HCT116 (cell line): ENCODE measurements at regions not wholly inside any gene's neighbourhood (a gene's known extent, or its start where the extent isn't known, plus 50 kb on each side); places are given as distances from the start of the nearest gene placed in this dataset.

Experiments
- ATAC-seq: fragments of 200-7000 bp; cut with Tn5 transposase; 2 replicates; pipeline ENCODE4 v1.9.1; 2020; ENCODE audit warnings: mild to moderate bottlenecking, moderate library complexity
- BruUV-seq: library from RNA; stranded (reverse); fragments of 400-500 nt; replicated peaks from 2 replicates; lab custom pipeline; 2021; lab: Mats Ljungman, UMichigan
- CTCF ChIA-PET: fragments of 300-600 bp; sonication (Branson Sonifier 250); formaldehyde crosslinking; loops from one replicate; lab custom pipeline; 2021; ENCODE audit warnings: antibody characterized with exemption; lab: Charles Lee
- POLR2A ChIA-PET: fragments of 300-600, 350-600 bp; sonication (Branson Sonifier 250); formaldehyde crosslinking; loops from one replicate; lab custom pipeline; 2021; ENCODE audit warnings: antibody characterized with exemption; lab: Charles Lee
- RAD21 ChIA-PET, 2 experiments: fragments of 300-600 bp; sonication (Branson Sonifier 250); formaldehyde crosslinking; loops; one replicate each; lab custom pipeline; 2023; ENCODE audit warnings: low total read pairs in 2 of 2; ENCODE audit not compliant: uncharacterized antibody in 2 of 2, unreplicated experiment in 2 of 2, low non-redundant PET in 1 of 2; lab: Charles Lee
- DNase-seq: peaks from one replicate; pipeline ENCODE4 v3.0.0-alpha.2; 2010; ENCODE audit warnings: low read depth, low spot score
- H2AFZ ChIP-seq: fragments of 200-600 bp; shearing (Covaris generic), sonication (generic); 2 replicates; pipeline ENCODE4 v1.6.1; 2017; ENCODE audit warnings: low read depth, mixed run types, mixed read lengths, antibody characterized with exemption, low read length; ENCODE audit not compliant: poor library complexity, severe bottlenecking
- H3K27ac ChIP-seq: 2 replicates; pipeline ENCODE4 v1.5.1; 2012; ENCODE audit warnings: low read depth, low read length
- H3K27me3 ChIP-seq: fragments of 200-600 bp; sonication (generic); 2 replicates; pipeline ENCODE4 v1.6.1; 2016; ENCODE audit warnings: mixed run types, low read length, mixed read lengths; ENCODE audit not compliant: insufficient read depth
- H3K36me3 ChIP-seq, 2 experiments: fragments of 200-500 bp in 1 of 2; fragments of 200-600 bp in 1 of 2; sonication (Bioruptor generic) in 1 of 2; sonication (generic) in 1 of 2; 2 replicates each; pipeline versions ENCODE4 v1.5.1 to v1.6.1; 2014 to 2016; ENCODE audit warnings: low read length in 2 of 2, inconsistent platforms in 1 of 2, mixed read lengths in 1 of 2, mixed run types in 1 of 2; ENCODE audit not compliant: insufficient read depth in 2 of 2, control insufficient read depth in 1 of 2
- H3K4me1 ChIP-seq, 2 experiments: fragments of 200-600 bp in 1 of 2; sonication (generic) in 1 of 2; 2 replicates each; pipeline versions ENCODE4 v1.5.1 to v1.6.1; 2012 to 2017; ENCODE audit warnings: low read length in 2 of 2, inconsistent platforms in 1 of 2, mild to moderate bottlenecking in 1 of 2, mixed read lengths in 1 of 2, mixed run types in 1 of 2, moderate library complexity in 1 of 2; ENCODE audit not compliant: insufficient read depth in 2 of 2, control insufficient read depth in 1 of 2
- H3K4me2 ChIP-seq: fragments of 200-600 bp; sonication (generic); 2 replicates; pipeline ENCODE4 v1.6.1; 2017; ENCODE audit warnings: mixed run types, low read length, mixed read lengths
- H3K4me3 ChIP-seq, 2 experiments: fragments of 200-600 bp in 1 of 2; sonication (generic) in 1 of 2; replicated peaks in 1 of 2; 2 replicates each; pipeline ENCODE4 v1.5.1; 2011 to 2016; ENCODE audit warnings: low read length in 2 of 2, control low read depth in 1 of 2, low read depth in 1 of 2, mild to moderate bottlenecking in 1 of 2, mixed read lengths in 1 of 2, mixed run types in 1 of 2
- H3K79me2 ChIP-seq: fragments of 200-600 bp; sonication (generic); 2 replicates; pipeline ENCODE4 v1.6.1; 2017; ENCODE audit warnings: mild to moderate bottlenecking, mixed run types, low read length, moderate library complexity, mixed read lengths; ENCODE audit not compliant: insufficient read depth
- H3K9ac ChIP-seq: fragments of 200-600 bp; sonication (generic); 2 replicates; pipeline ENCODE4 v1.6.1; 2016; ENCODE audit warnings: low read length, mixed read lengths
- H3K9me2 ChIP-seq: fragments of 200-600 bp; sonication (generic), shearing (Covaris generic); 2 replicates; pipeline ENCODE4 v1.6.1; 2017; ENCODE audit warnings: mixed run types, mild to moderate bottlenecking, moderate library complexity; ENCODE audit not compliant: insufficient read depth
- H3K9me3 ChIP-seq, 2 experiments: fragments of 200-500 bp in 1 of 2; fragments of 200-600 bp in 1 of 2; sonication (Bioruptor generic) in 1 of 2; sonication (generic) in 1 of 2; 2 replicates each; pipeline ENCODE4 v1.6.1; 2014 to 2017; ENCODE audit warnings: low read length in 2 of 2, mixed read lengths in 2 of 2, inconsistent platforms in 1 of 2, low read depth in 1 of 2, mild to moderate bottlenecking in 1 of 2, mixed run types in 1 of 2, moderate library complexity in 1 of 2; ENCODE audit not compliant: control insufficient read depth in 1 of 2, insufficient read depth in 1 of 2
- H4K20me1 ChIP-seq: fragments of 200-600 bp; sonication (generic), shearing (Covaris generic); 2 replicates; pipeline ENCODE4 v1.6.1; 2017; ENCODE audit warnings: mixed run types, mild to moderate bottlenecking, moderate library complexity; ENCODE audit not compliant: insufficient read depth
- CBX3 ChIP-seq: IDR thresholded peaks from 2 replicates; pipeline ENCODE4 v1.6.1; 2012; ENCODE audit warnings: low read depth
- SIN3A ChIP-seq: IDR thresholded peaks from 2 replicates; pipeline ENCODE4 v1.6.1; 2012; ENCODE audit warnings: low read depth
- TCF7L2 ChIP-seq: IDR thresholded peaks from 2 replicates; pipeline ENCODE4 v1.7.0; 2011; ENCODE audit warnings: borderline replicate concordance, inconsistent platforms; ENCODE audit not compliant: insufficient read depth, insufficient read length; ENCODE audit errors: extremely low read depth
- YY1 ChIP-seq: IDR thresholded peaks from 2 replicates; pipeline ENCODE4 v1.6.1; 2011; ENCODE audit warnings: low read length, low read depth, moderate library complexity, mild to moderate bottlenecking; ENCODE audit not compliant: insufficient replicate concordance; ENCODE audit errors: extremely low read depth
- intact Hi-C: fragments of 100-400 bp; cut with micrococcal nuclease; formaldehyde crosslinking; loops from 2 replicates; pipeline ENCODE4 v1.10.0; 2022
- TF ChIP-seq, protein P1 (sequence below), 3 experiments: fragments of 200-600 bp in 1 of 3; sonication (generic) in 1 of 3; IDR thresholded peaks in 2 of 3; conservative IDR thresholded peaks in 1 of 3; 2 replicates each; pipeline ENCODE4 v1.5.1; 2012 to 2017; ENCODE audit warnings: low read depth in 2 of 3, low read length in 2 of 3, antibody characterized with exemption in 1 of 3, borderline replicate concordance in 1 of 3, control low read depth in 1 of 3, mild to moderate bottlenecking in 1 of 3, mixed read lengths in 1 of 3, mixed run types in 1 of 3, moderate library complexity in 1 of 3; ENCODE audit not compliant: insufficient read depth in 1 of 3

DNA sequence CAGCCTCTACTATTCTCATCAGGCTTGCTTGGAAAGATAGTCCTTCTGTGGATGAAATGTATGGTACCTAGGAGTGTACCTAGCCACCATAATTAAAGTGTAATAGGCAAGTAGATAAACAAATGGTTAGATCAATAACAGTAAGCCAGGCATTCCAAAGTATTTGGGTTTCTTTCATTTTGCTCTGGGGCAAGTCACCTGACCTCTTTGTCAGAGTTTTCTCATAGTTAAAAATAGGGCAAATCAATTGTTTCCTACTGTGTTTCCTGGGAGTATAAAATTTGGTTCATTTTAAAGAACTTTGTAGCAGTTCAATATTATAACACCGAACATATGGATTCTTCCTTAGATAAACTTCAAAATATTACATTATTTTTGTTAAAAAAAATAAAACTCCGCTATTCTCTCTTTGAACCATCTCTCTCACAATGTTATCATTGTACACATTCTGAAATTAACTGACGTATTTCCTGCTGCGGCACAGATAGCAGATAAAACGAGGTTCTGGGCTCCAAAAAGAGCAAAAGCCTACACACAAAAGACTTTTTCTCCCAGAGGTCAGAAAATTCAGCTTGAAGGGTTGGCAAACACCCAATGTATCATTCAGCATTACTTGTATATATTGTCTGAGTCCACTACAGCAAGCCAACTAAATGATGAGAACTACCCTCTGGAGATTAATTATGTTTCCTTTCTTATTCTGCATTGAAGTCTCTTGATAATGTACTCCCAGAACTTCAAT is 267.9 kb downstream of the COX7C start:
- Histone ChIP-seq H3K4me3 (no peak overlapping the region), H4K20me1 (no peaks in the 10 kb centered on the region; the same call in 1 of the 2 replicates), H3K27me3 (no peaks in the 10 kb centered on the region), H2AFZ (no peak overlapping the region), H3K4me1 (no peaks in the 10 kb centered on the region), H3K79me2 (no peaks in the 10 kb centered on the region), H3K9me3 (no peaks in the 10 kb centered on the region), H3K27ac (no peak overlapping the region), H3K4me2 (no peak overlapping the region), H3K36me3 (no peaks in the 10 kb centered on the region), H3K9me2 (no peaks in the 10 kb centered on the region), H3K9ac (no peak overlapping the region)
- no TSS peak for BruUV-seq
- ChIA-PET RAD21 (no interaction called here), CTCF (no interaction called here), POLR2A (no interaction called here)
- intact Hi-C loops = no loop called here
- ATAC-seq = no peak
- TF ChIP-seq TCF7L2 = no peak
- TF ChIP-seq YY1 = no peak
- TF ChIP-seq, protein P1, sequence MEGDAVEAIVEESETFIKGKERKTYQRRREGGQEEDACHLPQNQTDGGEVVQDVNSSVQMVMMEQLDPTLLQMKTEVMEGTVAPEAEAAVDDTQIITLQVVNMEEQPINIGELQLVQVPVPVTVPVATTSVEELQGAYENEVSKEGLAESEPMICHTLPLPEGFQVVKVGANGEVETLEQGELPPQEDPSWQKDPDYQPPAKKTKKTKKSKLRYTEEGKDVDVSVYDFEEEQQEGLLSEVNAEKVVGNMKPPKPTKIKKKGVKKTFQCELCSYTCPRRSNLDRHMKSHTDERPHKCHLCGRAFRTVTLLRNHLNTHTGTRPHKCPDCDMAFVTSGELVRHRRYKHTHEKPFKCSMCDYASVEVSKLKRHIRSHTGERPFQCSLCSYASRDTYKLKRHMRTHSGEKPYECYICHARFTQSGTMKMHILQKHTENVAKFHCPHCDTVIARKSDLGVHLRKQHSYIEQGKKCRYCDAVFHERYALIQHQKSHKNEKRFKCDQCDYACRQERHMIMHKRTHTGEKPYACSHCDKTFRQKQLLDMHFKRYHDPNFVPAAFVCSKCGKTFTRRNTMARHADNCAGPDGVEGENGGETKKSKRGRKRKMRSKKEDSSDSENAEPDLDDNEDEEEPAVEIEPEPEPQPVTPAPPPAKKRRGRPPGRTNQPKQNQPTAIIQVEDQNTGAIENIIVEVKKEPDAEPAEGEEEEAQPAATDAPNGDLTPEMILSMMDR (IDR thresholded peaks at IDR 0.05 in 2 of 3, conservative IDR thresholded peaks at IDR 0.05 in 1 of 3; ENCODE audit: borderline replicate concordance in 1 of 3, insufficient read depth in 1 of 3, low read depth in 2 of 3, low read length in 2 of 3) = no peak
- TF ChIP-seq SIN3A = no peak
- no peak for DNase-seq

DNA sequence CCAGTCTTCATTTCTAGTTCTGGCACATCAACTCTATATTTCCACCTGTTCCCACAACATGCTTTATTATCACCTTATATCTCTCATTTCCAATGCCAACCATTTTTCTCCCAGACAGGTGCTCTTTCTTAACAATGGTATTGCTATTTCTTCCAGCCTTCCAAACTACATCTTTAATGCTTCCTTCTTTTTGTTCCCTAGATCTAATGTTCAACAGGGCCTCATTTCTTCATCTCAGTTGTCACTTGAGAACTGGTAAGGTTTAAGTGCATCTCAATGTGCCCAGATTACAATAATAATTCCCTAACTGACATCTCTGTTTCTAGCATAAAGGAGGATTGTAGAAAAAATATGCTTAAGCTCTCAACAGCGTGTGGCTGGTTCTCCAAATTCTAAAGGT is 272.6 kb downstream of the COX7C start:
- no peaks in the 10 kb centered on the region for H3K79me2 ChIP-seq
- BruUV-seq = no TSS peak
- intact Hi-C loops = no loop called here

More for the DNA sequence above, 272.6 kb downstream of the COX7C start:
- H4K20me1 ChIP-seq = no peaks in the 10 kb centered on the region; the same call in 1 of the 2 replicates
- H3K27ac ChIP-seq = no peak overlapping the region
- H3K4me1 ChIP-seq = no peaks in the 10 kb centered on the region
- H3K4me3 ChIP-seq = no peak overlapping the region
- CTCF ChIA-PET = interaction anchor here (2.0 kb wide), 1 partner anchor 10 kb away, joined by 8 read pairs; no protein-coding TSS in a partner anchor
- no peak for ATAC-seq
- H3K27me3 ChIP-seq = no peaks in the 10 kb centered on the region
- no peak for TF ChIP-seq CBX3
- DNase-seq = no peak
- POLR2A ChIA-PET = no interaction called here
- H3K36me3 ChIP-seq = no peaks in the 10 kb centered on the region
- H2AFZ ChIP-seq = no peak overlapping the region
- no peak overlapping the region for H3K4me2 ChIP-seq
- RAD21 ChIA-PET = no interaction called here
- H3K9me2 ChIP-seq = no peaks in the 10 kb centered on the region
- H3K9ac ChIP-seq = no peak overlapping the region
- no peaks in the 10 kb centered on the region for H3K9me3 ChIP-seq
